GM19455 (cell line): ENCODE measurements at regions not wholly inside any gene's neighbourhood (a gene's known extent, or its start where the extent isn't known, plus 50 kb on each side); places are given as distances from the start of the nearest gene placed in this dataset.

Experiments used
- ATAC-seq: cut with Tn5 transposase; IDR thresholded peaks from one replicate; pipeline ENCODE4 v1.9.1; 2021; ENCODE audit not compliant: unreplicated experiment

- no peak for ATAC-seq
Observed at GRCh38 chr1:101290922-101291561, 54.2 kb downstream of the S1PR1 start.

GRCh38 chr1:101291562-101292380, 55.0 kb downstream of the S1PR1 start:
- ATAC-seq = no peak

GRCh38 chr1:101293461-101294051, 56.7 kb downstream of the S1PR1 start:
- no peak for ATAC-seq

- ATAC-seq = no peak
Observed at GRCh38 chr1:101295209-101295608, 58.4 kb downstream of the S1PR1 start.

GRCh38 chr1:101298663-101299062, 61.8 kb downstream of the S1PR1 start:
- no peak for ATAC-seq

- no peak for ATAC-seq
Observed at GRCh38 chr1:101299141-101299540, 62.3 kb downstream of the S1PR1 start.

- no peak for ATAC-seq
Observed at GRCh38 chr1:101299710-101300109, 62.9 kb downstream of the S1PR1 start.

GRCh38 chr1:101300916-101301315, 64.1 kb downstream of the S1PR1 start:
- no peak for ATAC-seq

- no peak for ATAC-seq
Observed at GRCh38 chr1:101301446-101302057, 64.7 kb downstream of the S1PR1 start.

GRCh38 chr1:101302831-101303511, 66.2 kb downstream of the S1PR1 start:
- no peak for ATAC-seq

- ATAC-seq = no peak
Observed at GRCh38 chr1:101307985-101308689, 71.3 kb downstream of the S1PR1 start.

GRCh38 chr1:101308935-101309333, 72.1 kb downstream of the S1PR1 start:
- ATAC-seq = peak; percentile 14

- peak; percentile 52 for ATAC-seq
Observed at GRCh38 chr1:101309334-101310311, 72.8 kb downstream of the S1PR1 start.

GRCh38 chr1:101310506-101310905, 73.7 kb downstream of the S1PR1 start:
- ATAC-seq = no peak

GRCh38 chr1:101311146-101311920, 74.5 kb downstream of the S1PR1 start:
- ATAC-seq = no peak

- ATAC-seq = peak; percentile 26
Observed at GRCh38 chr1:101312147-101312546, 75.3 kb downstream of the S1PR1 start.

GRCh38 chr1:101313356-101313755, 76.5 kb downstream of the S1PR1 start:
- no peak for ATAC-seq

GRCh38 chr1:101314244-101314643, 77.4 kb downstream of the S1PR1 start:
- ATAC-seq = no peak

- ATAC-seq = no peak
Observed at GRCh38 chr1:101316256-101316655, 79.4 kb downstream of the S1PR1 start.
